ENCODE measurements at regions not wholly inside any gene's neighbourhood (a gene's known extent, or its start where the extent isn't known, plus 50 kb on each side); places are given as distances from the start of the nearest gene placed in this dataset.

DNA sequence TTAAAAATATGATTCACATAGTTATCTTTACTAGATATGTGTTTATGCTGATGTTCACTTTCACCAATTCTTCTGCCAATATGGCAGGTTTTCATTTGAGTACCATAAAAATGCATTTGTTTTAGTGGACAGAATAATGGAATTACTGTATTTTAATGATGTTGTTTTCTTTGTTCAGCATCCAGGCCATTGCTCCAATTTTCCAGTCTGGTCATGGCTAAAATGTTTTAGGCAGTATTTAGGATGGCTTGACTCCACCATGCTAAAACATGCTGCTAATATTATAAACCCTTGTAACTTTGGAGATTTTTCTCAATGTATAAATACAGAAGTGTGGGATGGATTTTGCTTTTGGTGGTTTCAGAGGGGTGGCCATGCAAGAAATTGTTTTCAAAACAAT is 273.0 kb upstream of the RPS23 start:
- Mint-ChIP-seq H3K27me3 (no peaks in the 10 kb centered on the region), H3K9me3 (no peaks in the 10 kb centered on the region), H3K27ac (no peak overlapping the region), H3K4me1 (ENCODE audit: unreplicated experiment) (peaks cover 7% of the 10 kb centered on the region), H3K36me3 (no peaks in the 10 kb centered on the region), H3K4me3 (no peak overlapping the region)
- no peak for DNase-seq (ENCODE audit: extremely low spot score, unreplicated experiment)
- TF ChIP-seq, protein P1, sequence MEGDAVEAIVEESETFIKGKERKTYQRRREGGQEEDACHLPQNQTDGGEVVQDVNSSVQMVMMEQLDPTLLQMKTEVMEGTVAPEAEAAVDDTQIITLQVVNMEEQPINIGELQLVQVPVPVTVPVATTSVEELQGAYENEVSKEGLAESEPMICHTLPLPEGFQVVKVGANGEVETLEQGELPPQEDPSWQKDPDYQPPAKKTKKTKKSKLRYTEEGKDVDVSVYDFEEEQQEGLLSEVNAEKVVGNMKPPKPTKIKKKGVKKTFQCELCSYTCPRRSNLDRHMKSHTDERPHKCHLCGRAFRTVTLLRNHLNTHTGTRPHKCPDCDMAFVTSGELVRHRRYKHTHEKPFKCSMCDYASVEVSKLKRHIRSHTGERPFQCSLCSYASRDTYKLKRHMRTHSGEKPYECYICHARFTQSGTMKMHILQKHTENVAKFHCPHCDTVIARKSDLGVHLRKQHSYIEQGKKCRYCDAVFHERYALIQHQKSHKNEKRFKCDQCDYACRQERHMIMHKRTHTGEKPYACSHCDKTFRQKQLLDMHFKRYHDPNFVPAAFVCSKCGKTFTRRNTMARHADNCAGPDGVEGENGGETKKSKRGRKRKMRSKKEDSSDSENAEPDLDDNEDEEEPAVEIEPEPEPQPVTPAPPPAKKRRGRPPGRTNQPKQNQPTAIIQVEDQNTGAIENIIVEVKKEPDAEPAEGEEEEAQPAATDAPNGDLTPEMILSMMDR (conservative IDR thresholded peaks at IDR 0.05): no peak

GRCh38 chr5:82549263-82549662 is 271.1 kb upstream of the RPS23 start:
- Mint-ChIP-seq H3K4me3 (no peak overlapping the region), H3K4me1 (ENCODE audit: unreplicated experiment) (peaks cover 7% of the 10 kb centered on the region), H3K27me3 (no peaks in the 10 kb centered on the region), H3K36me3 (no peaks in the 10 kb centered on the region), H3K9me3 (no peaks in the 10 kb centered on the region), H3K27ac (no peak overlapping the region)
- DNase-seq (ENCODE audit: extremely low spot score, unreplicated experiment): no peak
- TF ChIP-seq, protein P1 (conservative IDR thresholded peaks at IDR 0.05): no peak

- Mint-ChIP-seq H3K4me1 (ENCODE audit: unreplicated experiment) (peaks cover 5% of the 10 kb centered on the region), H3K36me3 (no peaks in the 10 kb centered on the region), H3K27ac (no peak overlapping the region), H3K4me3 (no peak overlapping the region), H3K27me3 (no peaks in the 10 kb centered on the region), H3K9me3 (peaks cover 6% of the 10 kb centered on the region)
- DNase-seq (ENCODE audit: extremely low spot score, unreplicated experiment): no peak
- TF ChIP-seq, protein P1 (conservative IDR thresholded peaks at IDR 0.05): no peak
Measured at GRCh38 chr5:82544004-82544403, 265.9 kb upstream of the RPS23 start.

DNA sequence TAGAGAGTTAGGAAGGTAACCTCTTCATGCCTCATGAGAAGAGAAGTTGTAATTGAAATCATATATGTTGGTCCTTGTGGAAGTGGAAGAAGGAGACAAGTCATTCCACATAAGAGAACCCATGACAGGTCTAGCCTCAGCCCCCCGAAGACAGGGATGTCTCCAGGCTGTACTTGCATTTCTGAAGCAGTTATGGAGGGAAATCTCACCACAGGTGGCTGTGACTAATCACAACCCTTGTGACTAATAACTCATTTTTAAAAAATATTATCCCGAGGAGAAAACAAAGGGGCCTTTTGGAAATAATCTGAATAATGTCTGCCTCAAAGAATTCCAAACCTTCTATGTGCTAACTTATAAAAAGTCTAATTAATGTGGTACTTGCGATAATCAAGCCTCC is 262.1 kb upstream of the RPS23 start:
- peaks cover 6% of the 10 kb centered on the region for H3K9me3 Mint-ChIP-seq
- H3K27me3 Mint-ChIP-seq: no peaks in the 10 kb centered on the region
- no peak overlapping the region for H3K4me3 Mint-ChIP-seq
- no peak for DNase-seq (ENCODE audit: extremely low spot score, unreplicated experiment)
- H3K4me1 Mint-ChIP-seq (ENCODE audit: unreplicated experiment): peaks cover 23% of the 10 kb centered on the region
- TF ChIP-seq, protein P1 (conservative IDR thresholded peaks at IDR 0.05): no peak
- H3K27ac Mint-ChIP-seq: no peak overlapping the region
- no peaks in the 10 kb centered on the region for H3K36me3 Mint-ChIP-seq

- peak overlapping the region; percentile 34 for H3K27ac Mint-ChIP-seq
- TF ChIP-seq, protein P1 (conservative IDR thresholded peaks at IDR 0.05): no peak
- H3K4me3 Mint-ChIP-seq: no peak overlapping the region
- H3K9me3 Mint-ChIP-seq: peaks cover 6% of the 10 kb centered on the region
- H3K27me3 Mint-ChIP-seq: no peaks in the 10 kb centered on the region
- H3K36me3 Mint-ChIP-seq: no peaks in the 10 kb centered on the region
- peaks cover 23% of the 10 kb centered on the region for H3K4me1 Mint-ChIP-seq (ENCODE audit: unreplicated experiment)
- DNase-seq (ENCODE audit: extremely low spot score, unreplicated experiment): no peak
Measured at GRCh38 chr5:82538339-82539034, 260.3 kb upstream of the RPS23 start.

All from type B pancreatic cell (in vitro differentiated cells).